Activated CD8-positive, alpha-beta memory T cell treated with anti-CD3 and anti-CD28 coated beads, Interleukin-2, amount 50 U/mL, for 1 hour (primary cell): ENCODE measurements at regions not wholly inside any gene's neighbourhood (a gene's known extent, or its start where the extent isn't known, plus 50 kb on each side); places are given as distances from the start of the nearest gene placed in this dataset.
"Not testable (repeated sequence)": the region's sequence is repeated elsewhere in the genome, so short reads cannot be mapped to it uniquely, and the experiment has no call there.

ENCODE experiments used
- DNase-seq: peaks from one replicate; pipeline ENCODE4 v3.0.0-alpha.2; 2020; ENCODE audit errors: extremely low read depth

DNA sequence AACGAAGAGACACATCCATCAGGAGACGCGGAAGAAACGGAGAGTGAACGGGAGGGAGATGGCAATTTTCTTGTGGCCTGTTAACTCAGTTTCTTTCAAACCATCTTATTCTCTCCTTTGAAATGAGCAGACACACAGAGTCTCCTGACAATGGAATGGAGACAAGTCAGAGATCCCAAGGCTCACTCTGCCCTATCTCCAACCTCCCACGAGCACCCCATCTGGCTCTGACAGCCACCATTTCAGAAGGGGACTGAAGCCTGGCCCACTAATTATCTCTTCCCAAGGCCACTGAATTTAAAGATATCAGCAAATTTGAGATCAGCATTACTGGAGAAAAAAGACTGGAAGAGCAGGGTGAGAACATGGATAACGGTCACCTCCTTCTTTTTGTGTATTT lies 215.6 kb downstream of the DHX15 start:
- no peak for DNase-seq

DNA sequence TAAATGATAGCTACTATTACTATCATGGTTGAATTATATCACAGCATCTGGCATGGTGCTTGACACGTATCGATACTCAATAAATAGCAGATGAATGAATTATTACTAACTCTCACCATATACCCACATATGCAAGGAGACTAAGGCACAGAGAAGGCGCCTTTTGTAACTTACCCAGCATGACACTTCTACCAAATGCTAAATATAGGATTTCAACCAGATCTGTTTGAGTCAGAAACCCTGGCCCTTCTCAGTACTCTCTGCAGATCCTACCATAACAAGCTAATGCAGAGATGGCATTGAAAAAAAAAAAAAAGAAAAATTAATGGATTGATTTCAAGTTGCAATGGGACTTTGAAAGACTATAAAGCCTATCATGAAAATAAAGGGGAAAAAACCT lies 219.5 kb downstream of the DHX15 start:
- DNase-seq, result no peak

DNA sequence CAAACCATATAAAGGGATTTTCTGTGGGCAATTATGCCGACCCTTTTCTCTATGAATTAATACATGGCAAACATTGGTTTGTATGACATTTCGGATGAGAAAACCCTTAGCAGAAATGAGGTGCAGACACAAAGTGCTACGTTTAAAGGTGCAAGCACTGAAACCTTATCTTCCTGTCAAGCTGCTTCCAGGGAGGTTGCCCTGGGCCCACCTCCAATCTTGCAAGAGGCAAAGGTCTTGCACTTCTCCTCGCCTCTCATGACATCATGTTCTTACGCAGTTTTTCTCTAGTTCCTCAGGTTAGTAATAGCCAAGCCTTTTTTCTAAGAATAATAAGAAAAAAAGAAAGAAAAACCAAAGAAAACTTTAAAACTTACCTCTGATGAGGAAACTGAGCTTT lies 220.1 kb downstream of the DHX15 start:
- DNase-seq, result no peak

DNA sequence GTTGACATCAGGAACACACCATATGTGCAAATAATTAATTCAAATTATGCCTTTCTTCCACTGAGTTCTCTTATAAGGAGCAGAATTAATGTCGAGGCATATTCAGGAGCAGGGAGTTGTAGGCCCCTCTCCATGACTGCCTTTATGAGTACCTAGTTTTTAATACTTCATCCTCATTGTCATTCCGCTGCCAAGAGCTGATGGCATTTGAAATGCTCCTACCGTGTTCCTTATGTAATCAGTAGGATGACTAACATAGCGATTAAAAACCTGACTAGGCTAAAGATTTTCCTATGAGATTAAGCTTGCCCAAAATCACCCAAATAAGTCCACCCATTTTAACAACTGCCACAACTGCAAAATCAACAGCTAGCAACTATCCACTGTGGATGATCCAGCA lies 220.6 kb downstream of the DHX15 start:
- DNase-seq, result no peak

DNA sequence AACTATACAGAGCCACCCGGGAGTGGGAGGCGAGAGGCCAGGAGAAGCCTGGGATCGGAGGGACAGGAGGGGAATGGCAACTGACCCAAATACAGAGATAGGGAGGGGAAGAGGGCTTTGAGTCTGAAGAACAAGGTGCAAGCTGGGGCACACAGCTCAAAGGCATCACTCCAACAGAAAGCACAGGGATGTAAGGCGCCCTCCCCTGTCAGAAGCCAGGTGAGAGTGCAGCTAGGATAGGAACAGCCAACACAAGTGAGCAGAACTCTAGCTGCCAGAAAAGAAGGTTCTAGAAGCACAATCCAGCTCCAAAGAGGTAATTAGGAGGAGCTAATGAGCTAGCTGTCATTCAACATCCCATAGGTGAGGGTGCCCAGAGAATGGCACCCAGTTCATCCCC lies 232.2 kb downstream of the DHX15 start:
- DNase-seq, result no peak

DNA sequence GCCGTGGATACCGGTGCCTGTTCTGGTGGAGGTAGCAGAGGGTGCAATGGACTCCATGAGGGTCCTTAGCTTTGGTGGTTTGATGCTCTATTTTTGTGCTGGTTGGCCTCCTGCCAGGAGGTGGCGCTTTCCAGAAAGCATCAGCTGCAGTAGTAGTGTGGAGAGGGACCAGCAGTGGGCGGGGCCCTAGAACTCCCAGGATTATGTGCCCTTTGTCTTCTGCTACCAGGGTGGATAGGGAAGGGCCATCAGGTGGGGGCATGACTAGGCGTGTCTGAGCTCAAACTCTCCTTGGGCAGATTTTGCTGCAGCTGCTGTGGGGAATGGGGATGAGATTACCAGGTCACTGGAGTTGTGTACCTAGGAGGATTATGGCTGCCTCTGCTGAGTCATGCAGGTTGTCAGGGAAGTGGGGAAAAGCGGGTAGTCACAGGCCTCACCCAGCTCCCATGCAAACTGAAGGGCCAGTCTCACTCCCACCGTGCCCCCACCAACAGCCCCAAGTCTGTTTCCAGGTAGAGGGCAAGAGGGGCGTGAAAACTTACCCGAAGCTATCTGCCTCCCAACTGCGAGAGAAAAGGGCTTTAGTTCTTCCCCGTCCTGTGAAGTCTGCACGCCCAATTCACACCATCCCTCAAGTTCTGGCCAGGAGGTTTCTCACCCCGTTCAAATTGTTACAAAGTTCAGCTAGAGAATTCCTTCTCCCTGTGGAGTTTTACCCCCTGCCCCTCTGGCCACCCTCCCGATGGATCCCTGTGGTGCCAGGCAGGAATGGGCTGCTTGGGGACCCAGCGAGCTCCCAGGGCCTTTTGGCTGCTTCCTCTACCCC lies 235.0 kb downstream of the DHX15 start:
- DNase-seq, result not testable (repeated sequence)

DNA sequence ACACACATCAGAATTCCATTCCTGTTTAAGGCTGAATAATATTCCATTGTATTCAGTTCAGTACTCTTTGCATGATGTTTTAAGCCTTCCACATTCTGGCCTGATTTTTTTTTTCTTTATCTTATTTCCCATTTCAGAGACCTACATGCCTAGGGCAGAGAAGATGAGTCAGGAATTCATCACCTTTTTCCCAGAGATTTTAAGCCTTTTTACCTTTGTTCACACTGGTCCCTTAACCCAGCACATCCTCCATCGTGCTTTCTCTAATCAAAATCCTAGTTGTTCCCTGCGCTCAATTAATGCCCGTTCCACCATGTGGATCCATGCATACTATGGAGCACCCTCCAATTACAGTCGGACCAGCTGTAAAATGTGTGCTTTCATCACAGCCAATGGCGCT lies 245.1 kb downstream of the DHX15 start:
- DNase-seq, result no peak

DNA sequence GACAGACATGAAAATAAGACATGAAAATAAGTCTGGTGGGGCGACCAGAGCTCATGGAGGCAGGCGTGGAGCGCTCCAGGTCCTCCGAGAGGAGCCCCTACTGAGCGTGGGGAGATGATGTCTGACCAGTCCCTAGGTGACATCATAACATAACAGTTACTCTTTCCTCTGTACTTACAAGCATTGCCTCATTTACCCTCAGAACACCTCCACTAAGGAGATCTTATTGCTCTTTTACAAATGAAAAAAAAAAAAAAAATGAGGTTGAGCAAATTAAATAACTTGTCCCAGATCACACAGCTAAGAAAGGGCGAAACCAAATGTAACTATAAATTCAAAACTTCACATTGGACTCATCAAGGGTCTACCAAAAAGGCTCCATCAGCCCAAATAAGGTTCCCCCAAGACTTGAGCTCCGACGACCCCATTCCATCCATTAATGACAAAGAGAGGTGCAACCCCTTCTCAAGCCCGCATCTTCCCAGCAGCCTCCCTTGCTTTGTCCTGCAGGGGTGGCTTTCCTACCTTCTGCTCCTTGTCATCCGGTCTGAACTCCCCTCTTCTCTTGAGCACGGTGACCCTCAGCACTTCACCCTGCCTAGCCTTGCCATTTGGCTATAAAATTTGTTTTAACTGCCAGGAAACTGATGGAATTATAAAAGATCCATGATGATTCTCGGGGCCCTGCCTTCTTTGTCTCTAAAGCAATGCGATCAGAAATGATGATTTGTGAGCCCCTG lies 246.7 kb downstream of the DHX15 start:
- DNase-seq, result no peak

DNA sequence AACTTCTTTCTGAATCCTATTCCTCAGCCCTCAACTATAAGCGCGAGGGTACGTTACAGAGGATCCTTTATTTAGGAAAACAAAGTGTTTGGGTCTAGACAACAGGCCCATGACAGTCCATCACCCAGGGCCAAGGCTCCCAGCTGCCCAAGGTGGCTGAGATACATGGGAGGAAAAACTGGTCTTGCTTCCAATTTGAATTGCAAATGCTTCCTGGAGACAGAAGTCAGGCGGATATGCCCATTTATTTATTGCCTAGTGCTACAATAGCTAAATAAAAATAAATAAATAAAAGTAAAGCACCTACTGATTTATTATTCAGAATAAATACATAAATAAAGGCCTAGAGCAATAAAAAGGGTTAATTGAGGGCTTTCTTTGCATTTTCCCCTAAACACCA lies 248.7 kb downstream of the DHX15 start:
- DNase-seq, result no peak

DNA sequence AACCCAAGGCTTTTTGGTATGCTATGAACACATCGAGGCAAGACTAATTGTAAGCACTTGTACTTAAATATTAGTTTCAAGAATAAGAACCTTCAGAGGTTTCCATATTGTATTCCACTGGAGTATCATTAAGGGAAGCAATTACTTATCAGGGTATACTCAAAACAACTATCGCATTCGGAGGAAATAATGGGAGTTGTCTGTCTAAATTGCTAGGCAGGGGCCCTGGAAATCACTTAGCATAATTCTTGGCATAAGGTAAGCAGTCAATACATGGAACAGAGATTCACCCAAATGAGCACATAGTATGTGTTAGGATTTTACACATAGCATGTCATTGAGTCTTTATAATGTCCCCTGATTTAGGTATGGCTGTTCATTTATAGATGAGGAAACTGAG lies 249.4 kb downstream of the DHX15 start:
- DNase-seq, result no peak

DNA sequence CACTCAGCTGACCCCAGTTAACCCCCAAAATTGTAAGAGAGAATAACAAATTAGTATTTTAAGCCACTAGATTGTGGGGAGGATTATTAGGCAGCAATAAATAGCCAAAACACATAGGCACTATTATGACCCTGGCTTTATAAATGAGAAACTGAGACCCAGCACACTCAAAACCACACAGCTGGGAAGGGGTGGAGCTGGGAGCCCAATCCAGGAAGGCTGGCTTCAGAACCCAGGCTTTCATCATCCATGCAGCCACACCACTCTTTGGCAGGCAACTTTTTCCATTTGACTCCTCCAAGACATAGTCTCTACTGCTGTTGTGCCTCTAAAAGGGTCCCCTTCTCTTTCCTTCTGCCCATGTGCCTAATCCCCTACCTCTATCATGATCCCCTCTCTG lies 253.8 kb downstream of the DHX15 start:
- DNase-seq, result no peak

DNA sequence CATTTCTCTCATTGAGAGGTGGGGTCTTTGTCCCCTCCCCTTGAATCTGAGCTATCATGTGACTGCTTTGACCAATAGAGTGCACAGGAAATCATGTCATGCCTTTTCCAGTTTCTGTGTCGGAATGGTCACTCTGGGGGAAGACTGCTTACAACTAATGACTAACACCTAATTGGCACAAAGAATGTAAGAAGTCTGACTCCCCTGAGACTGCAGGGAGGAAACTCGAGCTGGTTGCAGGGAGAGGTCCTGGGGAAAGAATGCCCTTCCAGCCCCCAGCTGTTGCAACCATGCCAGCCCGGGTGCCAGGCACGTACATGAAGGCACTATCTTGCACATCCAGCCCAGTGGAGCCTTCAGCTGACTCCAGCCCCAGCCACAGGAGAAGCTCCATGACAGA lies 254.2 kb downstream of the DHX15 start:
- no peak for DNase-seq

DNA sequence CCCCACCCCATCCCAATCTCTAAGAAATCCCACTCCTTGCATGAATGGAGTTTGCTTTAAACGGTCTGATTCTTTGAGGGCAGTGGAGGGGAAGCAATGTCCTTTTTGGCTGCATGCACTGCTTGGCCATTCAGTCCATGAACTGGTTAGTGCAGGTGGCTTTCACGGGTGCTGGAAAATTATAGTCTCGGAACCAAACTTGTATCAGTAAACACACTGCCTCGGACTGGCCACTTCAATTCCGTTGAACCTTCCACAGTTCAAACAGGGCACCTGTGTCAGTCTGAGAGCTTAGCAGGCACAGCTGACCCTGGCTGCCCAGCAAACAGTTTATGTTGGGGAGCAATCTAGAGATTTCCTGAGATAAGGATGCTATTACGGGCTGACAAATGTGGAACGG lies 255.6 kb downstream of the DHX15 start:
- DNase-seq, result no peak

DNA sequence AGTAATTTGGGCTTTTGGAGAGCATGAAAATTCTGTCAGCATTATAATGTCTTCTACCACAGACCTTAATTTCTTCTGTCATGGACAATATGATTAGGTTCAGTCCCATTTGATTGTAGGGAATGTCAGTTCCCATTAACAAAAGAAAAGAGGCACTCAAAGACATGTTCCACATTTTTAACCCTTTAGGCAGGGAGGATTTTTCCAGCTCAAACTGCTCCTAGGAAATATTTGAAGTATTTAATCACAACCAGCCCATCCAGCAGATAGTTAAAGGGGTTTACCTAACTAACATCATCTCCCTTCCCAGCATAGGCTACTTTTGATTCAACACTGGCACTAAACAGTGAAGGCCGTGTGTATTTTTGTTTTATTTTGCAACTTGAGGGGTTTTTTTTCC lies 256.0 kb downstream of the DHX15 start:
- no peak for DNase-seq

DNA sequence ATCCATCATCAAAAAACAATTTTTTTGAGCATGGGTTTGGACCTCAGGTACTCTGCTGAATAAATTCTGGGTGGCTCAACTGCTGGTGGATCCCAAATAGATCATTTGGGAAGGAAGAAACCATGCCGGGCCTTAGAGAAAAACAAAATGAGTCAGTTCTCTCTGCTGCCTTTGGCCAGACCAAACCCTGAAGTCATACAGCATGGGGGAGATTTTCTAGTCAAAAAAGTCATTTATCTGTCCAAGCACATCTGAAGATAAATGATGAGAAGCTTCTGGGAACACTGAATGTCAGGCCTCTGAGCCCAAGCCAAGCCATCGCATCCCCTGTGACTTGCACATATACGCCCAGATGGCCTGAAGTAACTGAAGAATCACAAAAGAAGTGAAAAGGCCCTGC lies 261.4 kb downstream of the DHX15 start:
- DNase-seq, result no peak

DNA sequence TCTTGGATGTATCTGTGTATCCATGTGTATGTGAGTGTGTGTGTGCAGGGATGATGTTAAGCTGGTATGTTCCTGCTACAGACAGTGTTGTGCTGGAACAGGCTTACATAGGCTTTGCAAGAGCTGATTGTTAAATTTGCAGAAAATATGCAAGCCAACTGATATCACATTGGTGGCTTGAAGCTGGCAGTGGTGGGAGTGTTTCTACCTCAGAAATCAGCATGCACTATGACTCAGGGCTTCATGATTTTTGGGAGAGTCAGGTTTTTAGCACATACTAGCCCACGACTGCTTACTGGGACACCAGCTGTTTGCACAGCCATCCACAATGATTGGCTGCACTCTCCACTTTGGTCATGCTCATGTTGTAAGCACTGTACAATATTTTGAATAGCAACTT lies 261.8 kb downstream of the DHX15 start:
- DNase-seq, result no peak

DNA sequence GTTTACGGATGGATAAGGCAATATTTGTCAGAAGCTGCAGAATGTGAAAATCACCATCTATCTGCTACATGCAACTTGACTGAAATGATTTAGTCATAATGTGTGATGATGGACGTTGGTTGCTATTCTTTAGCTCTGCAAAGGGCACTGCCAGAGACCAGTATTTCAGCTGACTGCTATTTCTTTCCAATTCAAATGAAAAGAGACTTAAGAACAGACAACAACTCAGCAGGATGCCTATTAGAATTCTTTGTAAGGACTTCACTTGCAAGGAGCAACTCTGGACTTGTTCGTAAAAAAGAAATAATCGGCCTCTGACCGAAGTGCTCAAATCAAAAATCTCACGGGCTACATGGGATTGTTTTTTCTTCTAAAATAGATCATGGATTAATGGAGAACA lies 262.7 kb downstream of the DHX15 start:
- no peak for DNase-seq

DNA sequence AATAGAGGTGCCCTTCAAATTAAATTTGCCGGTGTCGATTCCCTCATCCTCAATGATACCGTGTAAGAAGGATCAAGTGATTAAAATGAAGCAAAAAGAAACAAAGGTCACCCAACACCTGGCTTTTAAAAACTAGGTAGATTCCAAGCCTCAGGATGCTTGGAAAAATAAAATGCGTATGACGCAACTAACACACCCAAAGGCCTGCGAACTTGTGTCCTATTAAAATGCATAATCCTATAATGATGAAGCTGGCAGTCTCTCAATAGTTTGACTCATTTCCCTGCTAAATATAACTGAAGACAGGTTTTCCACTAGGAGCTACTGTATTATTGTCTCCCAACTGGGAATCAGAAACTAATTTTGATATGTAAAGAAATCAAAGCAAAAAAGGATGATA lies 263.2 kb downstream of the DHX15 start:
- DNase-seq, result no peak

DNA sequence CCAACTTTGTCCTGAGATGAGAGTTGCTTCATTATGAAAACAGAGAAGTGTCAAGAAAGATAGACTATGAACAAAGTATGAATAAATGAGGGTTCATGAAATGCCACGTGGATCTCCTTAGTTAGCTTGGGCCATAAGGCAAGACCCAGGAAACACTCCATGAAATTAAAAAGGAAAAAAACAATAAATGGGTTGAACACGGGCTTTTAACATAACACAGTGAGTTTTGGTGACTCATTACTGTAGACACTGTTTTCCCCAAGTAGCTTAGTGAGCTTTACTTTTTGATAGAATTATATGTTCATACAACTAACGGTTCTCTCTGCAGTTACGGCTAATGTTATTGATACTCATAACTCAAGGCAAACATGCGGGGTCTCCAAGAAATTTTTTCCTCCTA lies 265.0 kb downstream of the DHX15 start:
- DNase-seq, result no peak

DNA sequence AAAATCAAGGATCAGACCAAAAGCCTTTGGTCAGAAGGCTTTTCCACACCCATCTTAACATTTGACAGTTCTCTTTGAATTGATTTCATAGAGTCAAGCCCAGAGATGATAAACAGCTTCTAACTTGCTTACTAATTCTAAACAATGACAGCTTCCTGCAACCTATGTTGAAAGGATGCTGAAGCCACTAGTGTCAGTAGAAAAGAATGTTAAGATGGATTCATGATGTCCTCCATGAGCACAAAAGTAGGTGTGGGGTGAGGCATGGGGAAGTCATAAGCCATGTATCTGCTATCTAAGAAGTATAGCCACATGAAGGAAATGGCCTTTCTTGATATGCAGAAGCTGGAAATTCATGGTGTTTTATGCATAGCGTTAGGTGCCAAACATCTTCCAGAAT lies 269.3 kb downstream of the DHX15 start:
- DNase-seq, result no peak

DNA sequence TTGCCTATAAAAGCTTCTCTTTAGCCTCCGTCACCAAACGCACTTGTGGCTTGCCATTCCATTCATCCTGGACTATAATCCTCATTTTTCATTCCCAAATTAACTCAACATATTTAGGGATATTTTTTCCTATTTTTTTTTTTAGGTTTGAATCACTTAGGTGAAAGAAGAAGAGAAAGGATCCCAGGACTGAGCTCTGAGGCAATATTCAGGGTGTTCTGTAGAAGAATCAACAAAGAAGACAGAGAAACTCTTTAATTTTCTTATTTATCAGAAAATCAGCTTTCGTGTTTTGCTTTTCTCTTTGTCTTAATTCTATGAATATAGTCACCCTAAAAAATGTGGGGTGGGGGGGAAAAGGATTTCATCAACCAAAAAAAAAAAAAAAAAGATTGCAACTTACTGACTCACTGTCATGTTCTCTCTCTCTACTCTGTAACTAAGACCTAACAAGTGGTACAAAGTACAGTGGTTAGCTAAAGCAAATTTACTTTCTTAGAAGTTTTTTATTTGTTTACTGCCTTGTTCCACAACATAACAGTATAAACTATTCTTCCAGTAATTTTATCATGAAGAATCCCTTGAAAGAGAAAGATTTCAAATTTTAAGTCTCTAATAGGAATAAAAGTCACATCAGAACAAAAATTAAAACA lies 272.0 kb downstream of the DHX15 start:
- no peak for DNase-seq

DNA sequence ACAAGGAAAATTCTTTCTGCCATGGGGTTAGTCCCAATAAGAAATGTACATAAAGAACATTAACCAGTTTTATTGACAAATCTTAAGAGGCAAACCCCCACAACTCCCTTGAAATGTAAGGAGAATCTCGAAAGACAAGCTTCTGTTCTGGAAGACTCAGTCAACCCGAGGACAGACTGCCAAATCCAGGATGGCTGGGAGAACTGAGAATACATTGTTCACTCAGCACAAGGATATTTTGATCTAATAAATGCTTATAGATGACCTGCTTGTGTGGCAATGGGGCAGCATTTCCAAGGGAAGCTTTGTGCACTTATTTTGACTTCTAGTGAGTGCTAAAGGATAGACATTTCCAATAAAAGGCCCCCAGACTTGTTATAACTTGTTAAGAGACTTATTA lies 280.4 kb downstream of the DHX15 start:
- no peak for DNase-seq

DNA sequence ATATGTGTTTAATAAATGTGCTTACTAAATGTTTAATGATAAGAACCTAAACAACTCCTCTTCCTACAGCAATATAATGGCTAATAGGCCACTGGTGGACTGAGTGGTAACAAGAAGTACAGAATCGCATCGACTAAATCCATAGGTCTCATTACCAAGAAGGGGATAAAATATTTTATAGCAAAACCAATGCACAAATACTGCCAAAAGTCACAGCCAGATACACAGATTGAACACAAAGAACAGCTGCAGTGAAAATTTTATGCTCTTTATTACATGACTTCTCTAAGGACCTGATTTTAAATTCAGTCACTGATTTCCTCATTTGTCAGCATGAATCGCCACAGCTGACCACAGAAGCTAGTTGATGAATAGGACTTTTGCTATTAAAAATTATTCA lies 285.4 kb downstream of the DHX15 start:
- no peak for DNase-seq
